ENCODE measurements at regions not wholly inside any gene's neighbourhood (a gene's known extent, or its start where the extent isn't known, plus 50 kb on each side); places are given as distances from the start of the nearest gene placed in this dataset.
"Not testable (repeated sequence)": the region's sequence is repeated elsewhere in the genome, so short reads cannot be mapped to it uniquely, and the experiment has no call there.

DNA sequence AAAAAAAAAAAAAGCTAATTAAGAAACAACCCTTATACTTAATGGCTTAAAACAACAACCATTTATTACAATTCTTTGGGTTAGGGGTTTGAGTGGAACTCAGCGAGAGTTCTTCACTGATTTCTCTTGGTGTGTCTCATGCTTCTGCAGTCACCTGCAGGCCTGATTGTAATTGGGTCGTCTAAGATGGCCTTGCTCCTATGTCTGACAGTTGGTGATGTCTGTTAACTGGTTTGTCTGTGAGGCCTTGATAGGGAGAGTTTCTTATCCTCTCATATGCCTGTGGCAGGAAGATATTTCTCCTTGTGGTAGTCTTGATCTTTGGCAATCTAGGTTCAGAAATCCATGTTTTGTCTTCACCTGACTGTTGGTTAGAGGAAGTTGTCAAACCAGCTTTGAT lies 85.2 kb upstream of the NUTM2F start:
- not testable (repeated sequence) for H3K4me3 ChIP-seq (ENCODE audit: insufficient read depth, low read length); H3K27me3 ChIP-seq (ENCODE audit: insufficient read depth, low read length); H2AFZ ChIP-seq (ENCODE audit: low read length); H3K36me3 ChIP-seq (ENCODE audit: insufficient read depth, low read length); H4K20me1 ChIP-seq (ENCODE audit: insufficient read depth, low read length); H3K27ac ChIP-seq (ENCODE audit: low read depth, low read length); H3K9me3 ChIP-seq (ENCODE audit: low read depth, low read length); DNase-seq (ENCODE audit: insufficient read length, low spot score, missing footprints); H3K4me2 ChIP-seq (ENCODE audit: insufficient read depth, low read length); H3K4me1 ChIP-seq (ENCODE audit: insufficient read depth, low read length)
- H3K79me2 ChIP-seq (ENCODE audit: insufficient read depth, low read length): peaks cover 27% of the 10 kb centered on the region

DNA sequence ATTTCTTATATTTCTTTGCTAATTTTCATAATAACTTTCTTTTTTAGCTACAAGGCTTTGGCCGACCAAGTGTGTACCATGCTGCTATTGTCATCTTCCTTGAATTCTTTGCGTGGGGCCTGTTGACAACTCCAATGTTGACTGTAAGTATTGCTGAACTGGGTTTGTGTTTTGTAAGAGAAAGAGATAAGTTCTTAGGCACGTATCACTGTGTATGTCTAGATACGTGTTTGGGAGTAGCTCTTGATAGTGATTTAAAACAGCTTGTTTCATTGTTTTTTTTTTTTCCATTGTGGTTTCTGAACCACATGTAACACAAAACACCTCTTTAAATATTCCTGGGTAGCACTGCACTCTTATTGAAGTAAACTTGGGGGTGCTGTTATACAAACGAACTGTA lies 86.7 kb upstream of the NUTM2F start:
- H3K27me3 ChIP-seq (ENCODE audit: insufficient read depth, low read length); H3K4me1 ChIP-seq (ENCODE audit: insufficient read depth, low read length); DNase-seq (ENCODE audit: insufficient read length, low spot score, missing footprints); H3K9me3 ChIP-seq (ENCODE audit: low read depth, low read length); H3K36me3 ChIP-seq (ENCODE audit: insufficient read depth, low read length); H3K27ac ChIP-seq (ENCODE audit: low read depth, low read length); H4K20me1 ChIP-seq (ENCODE audit: insufficient read depth, low read length); H3K4me2 ChIP-seq (ENCODE audit: insufficient read depth, low read length); H3K4me3 ChIP-seq (ENCODE audit: insufficient read depth, low read length); H2AFZ ChIP-seq (ENCODE audit: low read length): not testable (repeated sequence)
- H3K79me2 ChIP-seq (ENCODE audit: insufficient read depth, low read length): peaks cover 24% of the 10 kb centered on the region

DNA sequence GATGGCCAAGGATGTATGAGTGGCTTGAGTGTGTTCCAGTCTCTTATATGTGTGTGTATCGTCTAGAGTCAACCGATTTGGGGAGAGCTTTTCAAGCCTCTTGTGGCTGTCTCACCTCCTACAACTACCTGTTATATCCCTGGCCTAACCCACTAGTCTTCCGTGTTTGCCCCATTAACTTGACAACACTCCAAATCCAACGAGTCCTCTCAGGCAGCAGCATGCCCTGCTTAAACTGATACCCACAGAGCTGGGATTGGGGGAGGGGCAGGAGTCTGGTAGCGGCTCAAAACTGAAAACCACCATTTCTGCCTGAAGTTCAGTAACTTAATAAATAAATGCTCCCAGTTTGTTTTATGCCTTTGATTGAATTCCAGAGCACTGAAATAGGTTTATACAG lies 91.7 kb upstream of the NUTM2F start:
- H3K4me3 ChIP-seq (ENCODE audit: insufficient read depth, low read length); H3K27me3 ChIP-seq (ENCODE audit: insufficient read depth, low read length); H4K20me1 ChIP-seq (ENCODE audit: insufficient read depth, low read length); H3K4me2 ChIP-seq (ENCODE audit: insufficient read depth, low read length); H3K27ac ChIP-seq (ENCODE audit: low read depth, low read length); DNase-seq (ENCODE audit: insufficient read length, low spot score, missing footprints); H3K9me3 ChIP-seq (ENCODE audit: low read depth, low read length); H3K4me1 ChIP-seq (ENCODE audit: insufficient read depth, low read length); H2AFZ ChIP-seq (ENCODE audit: low read length); H3K79me2 ChIP-seq (ENCODE audit: insufficient read depth, low read length); H3K36me3 ChIP-seq (ENCODE audit: insufficient read depth, low read length): not testable (repeated sequence)

DNA sequence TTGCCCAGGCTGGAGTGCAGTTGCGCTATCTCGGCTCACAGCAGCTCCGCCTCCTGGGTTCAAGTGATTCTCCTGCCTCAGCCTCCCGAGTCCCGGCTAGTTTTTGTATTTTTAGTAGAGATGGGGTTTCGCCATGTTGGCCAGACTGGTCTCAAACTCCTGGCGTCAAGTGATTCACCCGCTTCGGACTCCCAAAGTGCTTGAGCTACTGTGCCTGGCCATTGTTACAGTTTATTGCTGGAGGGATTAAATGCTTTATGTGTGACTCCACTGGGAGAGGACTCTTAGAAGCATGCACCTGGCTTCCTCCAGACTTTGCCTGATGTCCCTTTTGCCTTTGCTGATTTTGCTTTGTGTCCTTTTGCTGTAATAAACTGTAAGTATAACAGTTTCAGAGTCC lies 93.5 kb upstream of the NUTM2F start:
- not testable (repeated sequence) for H2AFZ ChIP-seq (ENCODE audit: low read length); H3K36me3 ChIP-seq (ENCODE audit: insufficient read depth, low read length); H3K4me3 ChIP-seq (ENCODE audit: insufficient read depth, low read length); H3K27ac ChIP-seq (ENCODE audit: low read depth, low read length); H3K9me3 ChIP-seq (ENCODE audit: low read depth, low read length); H3K4me2 ChIP-seq (ENCODE audit: insufficient read depth, low read length); DNase-seq (ENCODE audit: insufficient read length, low spot score, missing footprints); H3K27me3 ChIP-seq (ENCODE audit: insufficient read depth, low read length); H4K20me1 ChIP-seq (ENCODE audit: insufficient read depth, low read length); H3K79me2 ChIP-seq (ENCODE audit: insufficient read depth, low read length); H3K4me1 ChIP-seq (ENCODE audit: insufficient read depth, low read length)

DNA sequence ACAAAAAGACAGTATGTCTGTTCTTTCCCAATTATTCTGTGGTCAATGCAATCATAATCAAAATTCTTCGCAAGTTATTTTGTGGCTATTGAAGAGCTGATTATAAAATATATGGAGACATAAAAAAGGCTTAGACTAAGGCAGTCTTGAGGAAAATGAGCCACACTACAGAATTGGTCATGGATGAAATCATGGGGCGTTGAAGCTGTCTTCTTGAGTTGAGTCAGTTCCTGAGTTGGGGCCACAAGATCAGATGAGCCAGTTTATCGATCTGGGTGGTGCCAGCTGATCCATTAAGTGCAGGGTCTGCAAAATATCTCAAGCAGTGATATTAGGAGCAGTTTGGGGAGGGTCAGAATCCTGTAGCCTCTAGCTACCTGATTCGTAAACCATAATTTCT lies 96.9 kb upstream of the NUTM2F start:
- H2AFZ ChIP-seq (ENCODE audit: low read length); H3K36me3 ChIP-seq (ENCODE audit: insufficient read depth, low read length); H3K4me1 ChIP-seq (ENCODE audit: insufficient read depth, low read length): not testable (repeated sequence)

DNA sequence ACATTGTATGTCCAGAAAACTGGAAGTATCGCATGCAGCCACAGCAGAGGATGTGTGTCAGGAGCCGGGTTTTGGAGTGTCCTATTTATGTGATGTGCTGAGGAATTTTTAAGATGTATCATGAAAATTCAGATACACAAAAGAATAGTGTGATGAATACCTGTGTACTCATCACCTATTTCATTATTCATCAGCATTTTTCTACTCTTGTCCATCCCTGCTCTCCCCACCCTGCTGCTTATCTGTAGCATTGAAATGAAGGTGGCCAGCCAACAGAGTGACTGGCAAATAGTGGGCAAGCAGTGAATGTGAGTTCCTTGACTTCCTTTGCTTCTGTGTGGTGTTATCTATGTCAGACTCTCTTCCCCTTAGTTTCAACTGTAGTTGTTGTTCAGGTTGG lies 108.7 kb upstream of the NUTM2F start:
- not testable (repeated sequence) for H2AFZ ChIP-seq (ENCODE audit: low read length); H3K79me2 ChIP-seq (ENCODE audit: insufficient read depth, low read length); H3K4me3 ChIP-seq (ENCODE audit: insufficient read depth, low read length); H3K27ac ChIP-seq (ENCODE audit: low read depth, low read length); H3K36me3 ChIP-seq (ENCODE audit: insufficient read depth, low read length); H3K4me1 ChIP-seq (ENCODE audit: insufficient read depth, low read length); H3K9me3 ChIP-seq (ENCODE audit: low read depth, low read length); DNase-seq (ENCODE audit: insufficient read length, low spot score, missing footprints); H4K20me1 ChIP-seq (ENCODE audit: insufficient read depth, low read length); H3K27me3 ChIP-seq (ENCODE audit: insufficient read depth, low read length); H3K4me2 ChIP-seq (ENCODE audit: insufficient read depth, low read length)

More for the DNA sequence above, 96.9 kb upstream of the NUTM2F start:
- H4K20me1 ChIP-seq (ENCODE audit: insufficient read depth, low read length); DNase-seq (ENCODE audit: insufficient read length, low spot score, missing footprints); H3K9me3 ChIP-seq (ENCODE audit: low read depth, low read length); H3K27ac ChIP-seq (ENCODE audit: low read depth, low read length); H3K27me3 ChIP-seq (ENCODE audit: insufficient read depth, low read length); H3K4me2 ChIP-seq (ENCODE audit: insufficient read depth, low read length); H3K79me2 ChIP-seq (ENCODE audit: insufficient read depth, low read length); H3K4me3 ChIP-seq (ENCODE audit: insufficient read depth, low read length): not testable (repeated sequence)

DNA sequence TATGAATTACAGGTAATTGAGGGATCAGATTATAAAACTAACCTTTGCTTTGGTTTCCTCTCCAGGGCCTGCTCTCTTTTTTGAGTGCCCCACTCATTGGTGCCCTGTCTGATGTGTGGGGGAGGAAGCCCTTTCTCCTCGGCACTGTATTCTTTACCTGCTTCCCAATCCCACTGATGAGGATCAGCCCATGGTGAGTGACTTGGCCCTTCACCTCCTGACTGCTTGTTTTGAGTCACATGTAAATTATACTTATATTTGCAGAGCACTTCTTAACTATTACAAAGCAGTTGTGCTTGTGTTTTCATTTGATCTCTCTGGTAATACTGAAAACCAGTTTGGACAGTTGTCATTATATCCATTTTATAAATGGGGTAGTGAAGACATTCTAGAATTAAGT lies 109.9 kb upstream of the NUTM2F start:
- H3K36me3 ChIP-seq (ENCODE audit: insufficient read depth, low read length); H3K4me2 ChIP-seq (ENCODE audit: insufficient read depth, low read length); H3K27me3 ChIP-seq (ENCODE audit: insufficient read depth, low read length); DNase-seq (ENCODE audit: insufficient read length, low spot score, missing footprints); H4K20me1 ChIP-seq (ENCODE audit: insufficient read depth, low read length); H3K4me1 ChIP-seq (ENCODE audit: insufficient read depth, low read length); H3K9me3 ChIP-seq (ENCODE audit: low read depth, low read length); H3K27ac ChIP-seq (ENCODE audit: low read depth, low read length); H3K4me3 ChIP-seq (ENCODE audit: insufficient read depth, low read length); H3K79me2 ChIP-seq (ENCODE audit: insufficient read depth, low read length); H2AFZ ChIP-seq (ENCODE audit: low read length): not testable (repeated sequence)

DNA sequence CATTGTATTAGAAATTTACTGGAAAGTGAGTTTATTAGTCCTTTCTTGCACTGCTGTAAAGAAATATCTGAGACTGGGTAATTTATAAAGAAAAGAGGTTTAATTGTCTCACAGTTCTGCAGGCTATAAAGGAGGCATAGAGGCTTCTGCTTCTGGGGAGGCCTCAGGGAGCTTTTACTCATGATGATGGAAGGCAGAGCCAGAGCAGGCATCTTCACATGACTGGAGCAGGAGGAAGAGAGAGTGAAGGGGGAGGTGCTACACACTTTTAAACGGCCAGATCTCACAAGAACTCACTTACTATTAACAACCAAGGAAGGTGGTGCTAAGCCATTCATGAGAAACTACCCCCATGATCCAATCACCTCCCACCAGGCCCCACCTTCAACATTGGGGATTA lies 112.7 kb upstream of the NUTM2F start:
- DNase-seq (ENCODE audit: insufficient read length, low spot score, missing footprints); H3K36me3 ChIP-seq (ENCODE audit: insufficient read depth, low read length); H3K9me3 ChIP-seq (ENCODE audit: low read depth, low read length); H3K27me3 ChIP-seq (ENCODE audit: insufficient read depth, low read length); H3K4me3 ChIP-seq (ENCODE audit: insufficient read depth, low read length); H3K4me1 ChIP-seq (ENCODE audit: insufficient read depth, low read length); H3K79me2 ChIP-seq (ENCODE audit: insufficient read depth, low read length); H3K27ac ChIP-seq (ENCODE audit: low read depth, low read length); H4K20me1 ChIP-seq (ENCODE audit: insufficient read depth, low read length); H2AFZ ChIP-seq (ENCODE audit: low read length); H3K4me2 ChIP-seq (ENCODE audit: insufficient read depth, low read length): not testable (repeated sequence)

All from osteoblast (primary cell).